GM21381 (cell line): ENCODE measurements at regions not wholly inside any gene's neighbourhood (a gene's known extent, or its start where the extent isn't known, plus 50 kb on each side); places are given as distances from the start of the nearest gene placed in this dataset.

Source experiments
- ATAC-seq: cut with Tn5 transposase; IDR thresholded peaks from one replicate; pipeline ENCODE4 v1.9.1; 2021; ENCODE audit warnings: mild to moderate bottlenecking, moderate library complexity; ENCODE audit not compliant: unreplicated experiment

- no peak for ATAC-seq
These were observed 1471.2 kb upstream of the NUDT12 start for GRCh38 chr5:105033637-105034400.

- no peak for ATAC-seq
These were observed 1470.3 kb upstream of the NUDT12 start for GRCh38 chr5:105032917-105033316.

GRCh38 chr5:105030153-105030552, 1467.6 kb upstream of the NUDT12 start:
- no peak for ATAC-seq

GRCh38 chr5:105015098-105015497, 1452.5 kb upstream of the NUDT12 start:
- ATAC-seq, result no peak

GRCh38 chr5:104998572-104998971, 1436.0 kb upstream of the NUDT12 start:
- ATAC-seq, result no peak

- no peak for ATAC-seq
These were observed 1435.6 kb upstream of the NUDT12 start for GRCh38 chr5:104998169-104998568.

DNA sequence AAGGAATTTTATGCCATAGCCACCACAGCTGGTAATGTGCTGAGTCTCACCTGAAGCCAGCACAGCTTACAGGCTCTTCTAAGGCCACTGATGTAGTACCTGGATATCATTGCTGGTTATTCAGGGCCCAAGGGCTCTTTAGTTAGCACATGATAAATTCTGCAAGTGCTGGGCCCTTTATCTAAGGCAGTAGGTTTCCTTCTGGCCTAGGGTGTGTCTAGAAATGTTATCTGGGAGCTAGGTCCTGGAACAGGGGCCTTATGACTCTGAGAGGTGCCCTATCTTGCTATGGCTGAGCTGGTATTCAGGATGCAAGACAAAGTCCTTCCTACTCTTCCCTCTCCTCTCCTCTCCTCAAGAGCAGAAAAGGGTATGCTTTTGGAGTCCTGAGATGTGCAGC, 1424.5 kb upstream of the NUDT12 start:
- no peak for ATAC-seq

GRCh38 chr5:104977529-104977928, 1414.9 kb upstream of the NUDT12 start:
- no peak for ATAC-seq

GRCh38 chr5:104967806-104968410, 1405.3 kb upstream of the NUDT12 start:
- no peak for ATAC-seq

DNA sequence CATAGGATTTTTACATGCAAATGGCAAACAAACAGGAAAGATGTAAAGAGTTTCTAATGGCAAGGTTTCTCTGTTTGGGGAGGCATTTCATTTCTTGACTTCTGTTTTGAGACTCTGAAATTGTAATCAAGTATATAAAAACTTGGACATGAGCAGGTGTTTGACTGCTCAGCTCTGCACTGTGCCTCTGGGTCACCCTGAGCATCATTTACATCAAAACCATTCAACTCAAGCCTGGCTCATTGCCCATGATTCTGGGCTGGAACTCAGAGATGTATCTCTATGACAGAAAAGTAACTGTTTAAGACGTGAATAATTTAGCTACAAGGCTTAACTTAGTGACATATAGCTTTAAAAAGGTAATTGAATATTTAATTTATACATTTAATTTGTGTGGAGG, 1402.4 kb upstream of the NUDT12 start:
- ATAC-seq, result no peak

GRCh38 chr5:104955479-104955878, 1392.9 kb upstream of the NUDT12 start:
- no peak for ATAC-seq

- no peak for ATAC-seq
These were observed 1390.3 kb upstream of the NUDT12 start for GRCh38 chr5:104952876-104953275.

DNA sequence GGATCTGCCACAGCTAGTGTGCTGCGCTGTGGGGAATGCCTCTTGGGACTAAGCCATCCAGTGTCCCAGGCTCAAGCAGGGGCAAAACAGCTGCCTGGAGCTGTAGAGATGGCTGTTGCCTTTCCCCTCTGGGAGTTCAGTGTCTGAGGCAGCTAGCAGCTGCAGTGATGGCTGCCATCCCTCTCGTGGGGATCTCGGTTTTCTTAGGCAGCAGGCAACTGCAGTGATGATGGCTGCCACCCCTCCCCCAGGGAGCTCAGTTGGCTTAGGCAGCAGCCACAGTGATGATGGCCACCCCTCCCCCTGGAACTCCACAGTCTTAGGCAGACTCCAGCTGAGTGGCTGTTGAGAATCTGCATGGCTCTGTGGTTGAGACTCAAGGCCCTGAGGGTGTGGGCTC, 1389.2 kb upstream of the NUDT12 start:
- ATAC-seq, result no peak

GRCh38 chr5:104947076-104947475, 1384.5 kb upstream of the NUDT12 start:
- ATAC-seq, result no peak

DNA sequence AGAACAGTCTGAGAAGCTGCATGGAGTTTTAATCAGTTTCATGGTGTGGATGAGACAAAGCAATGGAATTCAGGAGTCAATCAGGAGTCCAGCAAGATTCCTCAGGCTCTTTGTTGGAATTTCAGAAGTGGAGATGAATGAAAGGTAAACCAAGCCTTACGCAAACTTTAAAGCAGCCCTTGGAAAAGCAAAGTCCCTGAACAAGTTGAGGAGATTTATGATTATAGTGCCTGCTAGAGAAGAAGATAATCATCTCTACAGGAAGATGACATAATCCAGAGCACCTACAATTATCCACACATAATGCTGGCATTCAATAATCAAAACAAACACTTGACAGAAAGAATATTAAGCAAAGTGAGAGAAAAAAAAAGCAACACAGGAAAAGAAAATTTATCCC, 1380.1 kb upstream of the NUDT12 start:
- ATAC-seq, result no peak

DNA sequence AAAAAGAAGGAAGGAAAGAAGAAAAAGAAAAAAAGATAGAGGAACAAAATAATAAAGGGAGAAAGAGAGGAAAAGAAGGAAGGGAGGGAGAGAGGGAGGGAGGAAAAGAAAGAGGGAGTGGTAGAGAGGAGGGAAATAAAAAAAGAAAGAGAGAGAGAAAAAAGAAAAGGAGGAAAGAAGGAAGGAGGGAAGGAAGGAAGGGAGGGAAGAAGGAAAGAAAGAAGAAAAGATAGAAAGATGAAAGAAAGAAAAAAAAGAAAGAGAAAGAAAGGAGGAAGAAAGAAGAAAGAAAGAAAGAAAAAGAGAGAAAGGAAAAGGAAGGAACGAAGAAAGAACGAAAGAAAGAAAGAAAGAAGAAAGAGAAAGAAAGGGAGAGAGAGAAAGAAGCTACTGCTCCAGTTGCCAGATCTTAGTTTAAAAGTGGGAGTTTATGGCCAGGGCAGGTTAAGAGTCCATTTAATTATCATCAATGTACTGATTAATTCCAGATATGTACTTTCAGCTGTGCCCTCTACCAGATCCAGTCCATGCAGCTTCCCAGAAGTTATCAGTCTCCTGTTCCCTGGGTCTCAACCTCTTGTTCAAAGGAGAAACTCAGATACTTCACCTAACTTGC, 1378.5 kb upstream of the NUDT12 start:
- ATAC-seq, result no peak

DNA sequence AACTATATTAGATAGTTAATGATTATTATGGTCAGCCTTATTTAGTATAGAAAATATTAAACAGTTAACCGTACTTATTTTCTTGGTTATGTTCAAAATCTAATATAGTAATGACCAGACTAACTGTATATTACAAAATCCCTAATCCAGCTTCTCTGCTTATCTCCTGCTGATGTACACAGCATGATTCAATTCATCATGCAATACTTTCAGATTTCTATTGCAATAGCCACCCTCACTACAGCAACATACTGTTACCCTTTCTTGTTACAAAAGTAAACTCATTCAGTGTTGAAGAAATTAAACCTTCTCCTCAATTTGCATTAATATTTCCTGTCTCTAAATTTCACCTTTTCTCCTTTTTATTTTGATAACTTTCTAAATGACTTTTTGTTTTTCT, 1375.0 kb upstream of the NUDT12 start:
- no peak for ATAC-seq

- no peak for ATAC-seq
These were observed 1369.8 kb upstream of the NUDT12 start for GRCh38 chr5:104932431-104932830.

DNA sequence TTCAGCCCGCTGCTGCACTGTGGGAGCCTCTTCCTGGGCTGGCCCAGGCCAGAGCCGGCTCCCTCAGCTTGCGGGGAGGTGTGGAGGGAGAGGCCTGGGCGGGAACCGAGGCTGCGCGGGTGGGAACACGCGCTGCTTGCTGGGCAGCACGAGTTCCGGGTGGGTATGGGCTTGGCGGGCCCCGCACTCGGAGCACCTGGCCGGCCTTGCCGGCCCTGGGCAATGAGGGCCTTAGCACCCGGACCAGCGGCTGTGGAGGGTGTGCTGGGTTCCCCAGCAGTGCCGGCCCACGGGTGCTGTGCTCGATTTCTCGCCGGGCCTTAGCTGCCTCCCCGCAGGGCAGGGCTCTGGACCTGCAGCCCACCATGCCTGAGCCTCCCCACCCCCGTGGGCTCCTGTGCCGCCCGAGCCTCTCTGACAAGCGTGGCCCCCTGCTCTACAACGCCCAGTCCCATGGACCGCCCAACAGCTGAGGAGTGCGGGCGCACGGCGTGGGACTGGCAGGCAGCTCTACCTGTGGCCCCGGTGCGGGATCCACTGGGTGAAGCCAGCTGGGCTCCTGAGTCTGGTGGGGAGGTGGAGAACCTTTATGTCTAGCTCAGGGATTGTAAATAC, 1366.4 kb upstream of the NUDT12 start:
- ATAC-seq, result no peak

- no peak for ATAC-seq
These were observed 1352.6 kb upstream of the NUDT12 start for GRCh38 chr5:104915226-104915625.

DNA sequence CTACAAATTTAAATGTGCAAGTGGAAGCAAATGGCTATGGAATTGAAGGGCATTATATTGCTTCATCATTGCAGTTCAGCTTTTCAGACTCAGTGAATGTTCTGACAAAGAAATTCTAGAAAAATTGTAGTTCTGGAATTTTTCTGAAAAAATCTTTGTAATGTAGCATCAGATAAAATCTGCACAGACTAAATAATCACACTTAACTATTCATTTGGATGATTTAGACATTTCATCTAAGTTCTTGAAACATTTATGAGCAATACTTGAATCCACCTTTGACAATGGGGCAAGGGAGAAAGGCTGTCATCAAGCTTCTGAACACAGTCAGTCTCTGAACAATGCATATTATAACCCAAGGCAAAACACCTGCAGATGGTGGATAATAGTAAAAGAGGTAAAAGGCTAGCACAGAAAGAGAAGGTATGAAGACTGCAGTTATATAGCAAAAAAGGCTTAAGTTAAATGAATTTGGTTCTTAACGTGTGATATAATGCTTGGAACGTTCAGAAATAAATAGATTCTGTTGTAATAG, 1352.0 kb upstream of the NUDT12 start:
- ATAC-seq, result no peak

- no peak for ATAC-seq
These were observed 1351.3 kb upstream of the NUDT12 start for GRCh38 chr5:104913841-104914281.
